Pons (tissue), 1 donor: ENCODE measurements at regions not wholly inside any gene's neighbourhood (a gene's known extent, or its start where the extent isn't known, plus 50 kb on each side); places are given as distances from the start of the nearest gene placed in this dataset.
"Not testable (repeated sequence)": the region's sequence is repeated elsewhere in the genome, so short reads cannot be mapped to it uniquely, and the experiment has no call there.

Experiments
- DNase-seq: peaks from one replicate; pipeline ENCODE4 v3.0.0-alpha.2; 2016; ENCODE audit warnings: low spot score

GRCh38 chr6:169923468-169924464 lies 172.3 kb downstream of the ERMARD start:
- DNase-seq, result no peak

GRCh38 chr6:169921853-169922824 lies 170.7 kb downstream of the ERMARD start:
- DNase-seq, result no peak

GRCh38 chr6:169921217-169921616 lies 169.8 kb downstream of the ERMARD start:
- DNase-seq, result no peak

- no peak for DNase-seq
These were observed 169.1 kb downstream of the ERMARD start for GRCh38 chr6:169920359-169921020.

- DNase-seq, result no peak
These were observed 167.6 kb downstream of the ERMARD start for GRCh38 chr6:169918954-169919549.

- no peak for DNase-seq
These were observed 167.0 kb downstream of the ERMARD start for GRCh38 chr6:169918239-169918953.

GRCh38 chr6:169917153-169917552 lies 165.7 kb downstream of the ERMARD start:
- no peak for DNase-seq

- DNase-seq, result no peak
These were observed 164.5 kb downstream of the ERMARD start for GRCh38 chr6:169915769-169916550.

- DNase-seq, result not testable (repeated sequence)
These were observed 162.3 kb downstream of the ERMARD start for GRCh38 chr6:169913745-169914144.

GRCh38 chr6:169913096-169913638 lies 161.7 kb downstream of the ERMARD start:
- DNase-seq, result no peak

- DNase-seq, result no peak
These were observed 161.1 kb downstream of the ERMARD start for GRCh38 chr6:169912266-169913095.

- no peak for DNase-seq
These were observed 160.1 kb downstream of the ERMARD start for GRCh38 chr6:169911264-169912263.

GRCh38 chr6:169909113-169909512 lies 157.7 kb downstream of the ERMARD start:
- no peak for DNase-seq

- no peak for DNase-seq
These were observed 157.0 kb downstream of the ERMARD start for GRCh38 chr6:169908403-169908933.

- no peak for DNase-seq
These were observed 156.1 kb downstream of the ERMARD start for GRCh38 chr6:169907419-169908115.

- DNase-seq, result no peak
These were observed 155.4 kb downstream of the ERMARD start for GRCh38 chr6:169906688-169907418.
